MM.1S (cell line): ENCODE measurements at regions not wholly inside any gene's neighbourhood (a gene's known extent, or its start where the extent isn't known, plus 50 kb on each side); places are given as distances from the start of the nearest gene placed in this dataset.

Source experiments
- EZH2phosphoT487 ChIP-seq: fragments of 300-600 bp; sonication (generic); IDR thresholded peaks from 2 replicates; pipeline ENCODE4 v1.6.1; 2018; ENCODE audit warnings: antibody characterized with exemption, low read length
- TF ChIP-seq, protein P1 (sequence below): fragments of 300-600 bp; sonication (generic); IDR thresholded peaks from 2 replicates; pipeline ENCODE4 v1.5.1; 2016; ENCODE audit warnings: antibody characterized with exemption, low read length, mixed read lengths

DNA sequence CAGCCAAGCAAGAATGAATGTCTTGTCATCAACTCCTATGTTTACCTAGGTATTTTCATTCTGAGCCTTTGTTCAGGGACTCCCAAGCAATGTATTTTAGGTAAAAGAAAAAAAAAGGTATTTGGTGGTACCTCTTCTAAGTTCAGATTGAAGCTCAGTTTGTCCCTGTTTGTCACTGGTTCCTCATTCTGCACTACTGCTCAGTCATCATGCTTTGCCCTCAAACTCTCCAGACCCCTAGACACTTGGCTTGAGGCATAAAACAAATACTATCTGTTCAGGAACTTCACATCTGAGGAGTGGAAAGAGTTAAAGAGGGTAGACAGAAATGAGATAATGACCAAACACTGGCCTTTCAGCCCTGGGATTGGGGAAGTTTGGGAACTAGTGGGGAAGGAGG, 163.6 kb upstream of the HNRNPA3 start:
- TF ChIP-seq, protein P1, sequence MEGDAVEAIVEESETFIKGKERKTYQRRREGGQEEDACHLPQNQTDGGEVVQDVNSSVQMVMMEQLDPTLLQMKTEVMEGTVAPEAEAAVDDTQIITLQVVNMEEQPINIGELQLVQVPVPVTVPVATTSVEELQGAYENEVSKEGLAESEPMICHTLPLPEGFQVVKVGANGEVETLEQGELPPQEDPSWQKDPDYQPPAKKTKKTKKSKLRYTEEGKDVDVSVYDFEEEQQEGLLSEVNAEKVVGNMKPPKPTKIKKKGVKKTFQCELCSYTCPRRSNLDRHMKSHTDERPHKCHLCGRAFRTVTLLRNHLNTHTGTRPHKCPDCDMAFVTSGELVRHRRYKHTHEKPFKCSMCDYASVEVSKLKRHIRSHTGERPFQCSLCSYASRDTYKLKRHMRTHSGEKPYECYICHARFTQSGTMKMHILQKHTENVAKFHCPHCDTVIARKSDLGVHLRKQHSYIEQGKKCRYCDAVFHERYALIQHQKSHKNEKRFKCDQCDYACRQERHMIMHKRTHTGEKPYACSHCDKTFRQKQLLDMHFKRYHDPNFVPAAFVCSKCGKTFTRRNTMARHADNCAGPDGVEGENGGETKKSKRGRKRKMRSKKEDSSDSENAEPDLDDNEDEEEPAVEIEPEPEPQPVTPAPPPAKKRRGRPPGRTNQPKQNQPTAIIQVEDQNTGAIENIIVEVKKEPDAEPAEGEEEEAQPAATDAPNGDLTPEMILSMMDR: no peak
- no peak for TF ChIP-seq EZH2phosphoT487
